WTC11 (cell line): ENCODE measurements at regions not wholly inside any gene's neighbourhood (a gene's known extent, or its start where the extent isn't known, plus 50 kb on each side); places are given as distances from the start of the nearest gene placed in this dataset.

ENCODE experiments used
- ATAC-seq: fragments of 200-7000 bp; cut with Tn5 transposase; 2 replicates; pipeline ENCODE4 v1.10.0; 2021; ENCODE audit warnings: mild to moderate bottlenecking, moderate library complexity
- CTCF ChIA-PET: fragments of 300-600 bp; sonication (Branson Sonifier 250); formaldehyde crosslinking; loops from one replicate; lab custom pipeline; 2021; ENCODE audit warnings: antibody characterized with exemption; lab: Charles Lee
- POLR2A ChIA-PET: fragments of 350-600 bp; sonication (Branson Sonifier 250); formaldehyde crosslinking; loops from one replicate; lab custom pipeline; 2021; ENCODE audit warnings: antibody characterized with exemption; lab: Charles Lee
- DNase-seq: peaks from one replicate; pipeline ENCODE4 v3.0.0; 2021; ENCODE audit warnings: low spot score
- H3K27ac Mint-ChIP-seq: 2 replicates; pipeline ENCODE4 v1.8.0; 2021; ENCODE audit warnings: mixed read lengths
- H3K27me3 Mint-ChIP-seq: 2 replicates; pipeline ENCODE4 v1.8.0; 2021; ENCODE audit warnings: low read depth, mild to moderate bottlenecking, moderate library complexity, mixed read lengths
- H3K36me3 Mint-ChIP-seq: 2 replicates; pipeline ENCODE4 v1.8.0; 2021; ENCODE audit warnings: mixed read lengths
- H3K4me1 Mint-ChIP-seq: 2 replicates; pipeline ENCODE4 v1.8.0; 2022; ENCODE audit warnings: mixed read lengths
- H3K4me3 Mint-ChIP-seq: 2 replicates; pipeline ENCODE4 v1.8.0; 2021; ENCODE audit warnings: mild to moderate bottlenecking, moderate library complexity, mixed read lengths
- H3K9me3 Mint-ChIP-seq: 2 replicates; pipeline ENCODE4 v1.8.0; 2021; ENCODE audit warnings: mixed read lengths
- CBFB ChIP-seq: sonication (generic); formaldehyde crosslinking; IDR thresholded peaks from 2 replicates; pipeline ENCODE4 v1.8.1; 2022; ENCODE audit warnings: mild to moderate bottlenecking, low read depth, missing genetic modification reagents
- EMX1 ChIP-seq: fragments of 250-450 bp; sonication (Bioruptor Pico); IDR thresholded peaks from 2 replicates; pipeline ENCODE4 v1.8.0; 2021; ENCODE audit warnings: mild to moderate bottlenecking
- GRHL2 ChIP-seq: fragments of 250-450 bp; sonication (Bioruptor Pico); IDR thresholded peaks from 2 replicates; pipeline ENCODE4 v1.8.0; 2022; ENCODE audit warnings: mild to moderate bottlenecking, moderate library complexity; ENCODE audit not compliant: insufficient replicate concordance, severe bottlenecking
- MYBL2 ChIP-seq: sonication (generic); formaldehyde crosslinking; IDR thresholded peaks from 2 replicates; pipeline ENCODE4 v1.8.1; 2023; ENCODE audit warnings: mild to moderate bottlenecking, moderate library complexity, missing genetic modification reagents
- NFATC4 ChIP-seq: fragments of 250-450 bp; sonication (Bioruptor Pico); IDR thresholded peaks from 2 replicates; pipeline ENCODE4 v1.9.0; 2021; ENCODE audit warnings: mild to moderate bottlenecking
- NFYB ChIP-seq: sonication (generic); formaldehyde crosslinking; conservative IDR thresholded peaks from 2 replicates; pipeline ENCODE4 v1.8.0; 2022; ENCODE audit warnings: low read depth, missing genetic modification reagents
- OVOL2 ChIP-seq: fragments of 250-450 bp; sonication (Bioruptor Pico); IDR thresholded peaks from 2 replicates; pipeline ENCODE4 v1.9.0; 2021; ENCODE audit warnings: mild to moderate bottlenecking, borderline replicate concordance
- RORB ChIP-seq: fragments of 250-450 bp; sonication (Bioruptor Pico); IDR thresholded peaks from 2 replicates; pipeline ENCODE4 v1.9.0; 2021; ENCODE audit warnings: mild to moderate bottlenecking
- TEAD1 ChIP-seq: sonication (generic); formaldehyde crosslinking; IDR thresholded peaks from 2 replicates; pipeline ENCODE4 v1.8.0; 2022; ENCODE audit warnings: mild to moderate bottlenecking, missing genetic modification reagents
- TEAD4 ChIP-seq: sonication (generic); formaldehyde crosslinking; IDR thresholded peaks from 2 replicates; pipeline ENCODE4 v1.8.0; 2022; ENCODE audit warnings: mild to moderate bottlenecking, missing genetic modification reagents
- ZNF121 ChIP-seq: sonication (generic); formaldehyde crosslinking; IDR thresholded peaks from 2 replicates; pipeline ENCODE4 v1.8.0; 2023; ENCODE audit warnings: missing genetic modification reagents
- ZNF219 ChIP-seq: sonication (generic); formaldehyde crosslinking; IDR thresholded peaks from 2 replicates; pipeline ENCODE4 v1.8.0; 2023; ENCODE audit warnings: missing genetic modification reagents, mild to moderate bottlenecking, borderline replicate concordance
- ZNF232 ChIP-seq: sonication (generic); formaldehyde crosslinking; IDR thresholded peaks from 2 replicates; pipeline ENCODE4 v1.8.0; 2022; ENCODE audit warnings: mild to moderate bottlenecking, missing genetic modification reagents
- ZNF396 ChIP-seq: fragments of 250-450 bp; sonication (Bioruptor Pico); IDR thresholded peaks from 2 replicates; pipeline ENCODE4 v1.8.0; 2021; ENCODE audit warnings: mild to moderate bottlenecking, moderate library complexity, borderline replicate concordance
- TF ChIP-seq, protein P1 (sequence below): sonication (generic); formaldehyde crosslinking; IDR thresholded peaks from 2 replicates; pipeline ENCODE4 v1.8.1; 2022; ENCODE audit warnings: mild to moderate bottlenecking, missing genetic modification reagents, moderate library complexity, borderline replicate concordance
- TF ChIP-seq, protein P2 (sequence below): sonication (generic); formaldehyde crosslinking; IDR thresholded peaks from 2 replicates; pipeline ENCODE4 v1.8.1; 2023; ENCODE audit warnings: mild to moderate bottlenecking, missing genetic modification reagents
- TF ChIP-seq, protein P3 (sequence below): sonication (generic); formaldehyde crosslinking; IDR thresholded peaks from 2 replicates; pipeline ENCODE4 v1.8.1; 2023; ENCODE audit warnings: mild to moderate bottlenecking, missing genetic modification reagents, borderline replicate concordance
- TF ChIP-seq, protein P4 (sequence below): fragments of 250-450 bp; sonication (Bioruptor Pico); IDR thresholded peaks from 2 replicates; pipeline ENCODE4 v1.9.0; 2021; ENCODE audit warnings: mild to moderate bottlenecking, borderline replicate concordance
- TF ChIP-seq, protein P5 (sequence below): sonication (generic); formaldehyde crosslinking; IDR thresholded peaks from 2 replicates; pipeline ENCODE4 v1.8.1; 2022; ENCODE audit warnings: missing genetic modification reagents, borderline replicate concordance
- TF ChIP-seq, protein P6 (sequence below): sonication (generic); formaldehyde crosslinking; IDR thresholded peaks from 2 replicates; pipeline ENCODE4 v1.8.1; 2023; ENCODE audit warnings: mild to moderate bottlenecking, missing genetic modification reagents, moderate library complexity

DNA sequence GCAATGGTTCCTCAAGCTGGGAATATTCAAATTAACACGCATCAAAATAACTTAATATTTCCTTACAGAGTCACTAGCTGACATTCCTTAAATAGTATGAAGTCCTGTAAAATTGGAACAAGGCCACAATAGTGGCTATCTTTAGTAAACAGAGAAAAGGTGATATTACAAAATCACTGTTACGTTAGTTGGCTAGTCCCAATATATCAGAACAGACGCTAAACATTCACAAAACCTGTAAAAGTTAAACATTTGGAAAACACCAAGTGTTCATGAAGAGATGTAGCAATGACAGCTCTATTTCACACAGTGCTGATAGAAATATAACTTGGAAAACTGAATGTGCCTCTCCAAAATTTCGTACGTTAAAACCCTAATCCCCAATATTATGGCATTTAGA, 61.0 kb upstream of the FAM47C start:
- H3K27ac Mint-ChIP-seq = no peak overlapping the region
- POLR2A ChIA-PET = no interaction called here
- peaks cover 45% of the 10 kb centered on the region for H3K27me3 Mint-ChIP-seq
- TF ChIP-seq, protein P1, sequence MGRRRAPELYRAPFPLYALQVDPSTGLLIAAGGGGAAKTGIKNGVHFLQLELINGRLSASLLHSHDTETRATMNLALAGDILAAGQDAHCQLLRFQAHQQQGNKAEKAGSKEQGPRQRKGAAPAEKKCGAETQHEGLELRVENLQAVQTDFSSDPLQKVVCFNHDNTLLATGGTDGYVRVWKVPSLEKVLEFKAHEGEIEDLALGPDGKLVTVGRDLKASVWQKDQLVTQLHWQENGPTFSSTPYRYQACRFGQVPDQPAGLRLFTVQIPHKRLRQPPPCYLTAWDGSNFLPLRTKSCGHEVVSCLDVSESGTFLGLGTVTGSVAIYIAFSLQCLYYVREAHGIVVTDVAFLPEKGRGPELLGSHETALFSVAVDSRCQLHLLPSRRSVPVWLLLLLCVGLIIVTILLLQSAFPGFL = no peak
- TF ChIP-seq, protein P2, sequence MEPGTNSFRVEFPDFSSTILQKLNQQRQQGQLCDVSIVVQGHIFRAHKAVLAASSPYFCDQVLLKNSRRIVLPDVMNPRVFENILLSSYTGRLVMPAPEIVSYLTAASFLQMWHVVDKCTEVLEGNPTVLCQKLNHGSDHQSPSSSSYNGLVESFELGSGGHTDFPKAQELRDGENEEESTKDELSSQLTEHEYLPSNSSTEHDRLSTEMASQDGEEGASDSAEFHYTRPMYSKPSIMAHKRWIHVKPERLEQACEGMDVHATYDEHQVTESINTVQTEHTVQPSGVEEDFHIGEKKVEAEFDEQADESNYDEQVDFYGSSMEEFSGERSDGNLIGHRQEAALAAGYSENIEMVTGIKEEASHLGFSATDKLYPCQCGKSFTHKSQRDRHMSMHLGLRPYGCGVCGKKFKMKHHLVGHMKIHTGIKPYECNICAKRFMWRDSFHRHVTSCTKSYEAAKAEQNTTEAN (CRISPR knock-in tag) = no peak
- TF ChIP-seq MYBL2 (CRISPR knock-in tag) (no peak), ZNF232 (CRISPR knock-in tag) (no peak), OVOL2 (no peak), EMX1 (no peak), NFYB (CRISPR knock-in tag) (no peak), CBFB (CRISPR knock-in tag) (no peak), RORB (no peak), ZNF121 (CRISPR knock-in tag) (no peak), TEAD1 (CRISPR knock-in tag) (no peak), ZNF396 (CRISPR knock-in tag) (no peak), GRHL2 (CRISPR knock-in tag) (no peak), ZNF219 (CRISPR knock-in tag) (no peak), NFATC4 (CRISPR knock-in tag) (no peak), TEAD4 (CRISPR knock-in tag) (no peak)
- TF ChIP-seq, protein P3, sequence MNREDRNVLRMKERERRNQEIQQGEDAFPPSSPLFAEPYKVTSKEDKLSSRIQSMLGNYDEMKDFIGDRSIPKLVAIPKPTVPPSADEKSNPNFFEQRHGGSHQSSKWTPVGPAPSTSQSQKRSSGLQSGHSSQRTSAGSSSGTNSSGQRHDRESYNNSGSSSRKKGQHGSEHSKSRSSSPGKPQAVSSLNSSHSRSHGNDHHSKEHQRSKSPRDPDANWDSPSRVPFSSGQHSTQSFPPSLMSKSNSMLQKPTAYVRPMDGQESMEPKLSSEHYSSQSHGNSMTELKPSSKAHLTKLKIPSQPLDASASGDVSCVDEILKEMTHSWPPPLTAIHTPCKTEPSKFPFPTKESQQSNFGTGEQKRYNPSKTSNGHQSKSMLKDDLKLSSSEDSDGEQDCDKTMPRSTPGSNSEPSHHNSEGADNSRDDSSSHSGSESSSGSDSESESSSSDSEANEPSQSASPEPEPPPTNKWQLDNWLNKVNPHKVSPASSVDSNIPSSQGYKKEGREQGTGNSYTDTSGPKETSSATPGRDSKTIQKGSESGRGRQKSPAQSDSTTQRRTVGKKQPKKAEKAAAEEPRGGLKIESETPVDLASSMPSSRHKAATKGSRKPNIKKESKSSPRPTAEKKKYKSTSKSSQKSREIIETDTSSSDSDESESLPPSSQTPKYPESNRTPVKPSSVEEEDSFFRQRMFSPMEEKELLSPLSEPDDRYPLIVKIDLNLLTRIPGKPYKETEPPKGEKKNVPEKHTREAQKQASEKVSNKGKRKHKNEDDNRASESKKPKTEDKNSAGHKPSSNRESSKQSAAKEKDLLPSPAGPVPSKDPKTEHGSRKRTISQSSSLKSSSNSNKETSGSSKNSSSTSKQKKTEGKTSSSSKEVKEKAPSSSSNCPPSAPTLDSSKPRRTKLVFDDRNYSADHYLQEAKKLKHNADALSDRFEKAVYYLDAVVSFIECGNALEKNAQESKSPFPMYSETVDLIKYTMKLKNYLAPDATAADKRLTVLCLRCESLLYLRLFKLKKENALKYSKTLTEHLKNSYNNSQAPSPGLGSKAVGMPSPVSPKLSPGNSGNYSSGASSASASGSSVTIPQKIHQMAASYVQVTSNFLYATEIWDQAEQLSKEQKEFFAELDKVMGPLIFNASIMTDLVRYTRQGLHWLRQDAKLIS = no peak
- TF ChIP-seq, protein P4, sequence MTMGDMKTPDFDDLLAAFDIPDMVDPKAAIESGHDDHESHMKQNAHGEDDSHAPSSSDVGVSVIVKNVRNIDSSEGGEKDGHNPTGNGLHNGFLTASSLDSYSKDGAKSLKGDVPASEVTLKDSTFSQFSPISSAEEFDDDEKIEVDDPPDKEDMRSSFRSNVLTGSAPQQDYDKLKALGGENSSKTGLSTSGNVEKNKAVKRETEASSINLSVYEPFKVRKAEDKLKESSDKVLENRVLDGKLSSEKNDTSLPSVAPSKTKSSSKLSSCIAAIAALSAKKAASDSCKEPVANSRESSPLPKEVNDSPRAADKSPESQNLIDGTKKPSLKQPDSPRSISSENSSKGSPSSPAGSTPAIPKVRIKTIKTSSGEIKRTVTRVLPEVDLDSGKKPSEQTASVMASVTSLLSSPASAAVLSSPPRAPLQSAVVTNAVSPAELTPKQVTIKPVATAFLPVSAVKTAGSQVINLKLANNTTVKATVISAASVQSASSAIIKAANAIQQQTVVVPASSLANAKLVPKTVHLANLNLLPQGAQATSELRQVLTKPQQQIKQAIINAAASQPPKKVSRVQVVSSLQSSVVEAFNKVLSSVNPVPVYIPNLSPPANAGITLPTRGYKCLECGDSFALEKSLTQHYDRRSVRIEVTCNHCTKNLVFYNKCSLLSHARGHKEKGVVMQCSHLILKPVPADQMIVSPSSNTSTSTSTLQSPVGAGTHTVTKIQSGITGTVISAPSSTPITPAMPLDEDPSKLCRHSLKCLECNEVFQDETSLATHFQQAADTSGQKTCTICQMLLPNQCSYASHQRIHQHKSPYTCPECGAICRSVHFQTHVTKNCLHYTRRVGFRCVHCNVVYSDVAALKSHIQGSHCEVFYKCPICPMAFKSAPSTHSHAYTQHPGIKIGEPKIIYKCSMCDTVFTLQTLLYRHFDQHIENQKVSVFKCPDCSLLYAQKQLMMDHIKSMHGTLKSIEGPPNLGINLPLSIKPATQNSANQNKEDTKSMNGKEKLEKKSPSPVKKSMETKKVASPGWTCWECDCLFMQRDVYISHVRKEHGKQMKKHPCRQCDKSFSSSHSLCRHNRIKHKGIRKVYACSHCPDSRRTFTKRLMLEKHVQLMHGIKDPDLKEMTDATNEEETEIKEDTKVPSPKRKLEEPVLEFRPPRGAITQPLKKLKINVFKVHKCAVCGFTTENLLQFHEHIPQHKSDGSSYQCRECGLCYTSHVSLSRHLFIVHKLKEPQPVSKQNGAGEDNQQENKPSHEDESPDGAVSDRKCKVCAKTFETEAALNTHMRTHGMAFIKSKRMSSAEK (CRISPR knock-in tag) = no peak
- TF ChIP-seq, protein P5, sequence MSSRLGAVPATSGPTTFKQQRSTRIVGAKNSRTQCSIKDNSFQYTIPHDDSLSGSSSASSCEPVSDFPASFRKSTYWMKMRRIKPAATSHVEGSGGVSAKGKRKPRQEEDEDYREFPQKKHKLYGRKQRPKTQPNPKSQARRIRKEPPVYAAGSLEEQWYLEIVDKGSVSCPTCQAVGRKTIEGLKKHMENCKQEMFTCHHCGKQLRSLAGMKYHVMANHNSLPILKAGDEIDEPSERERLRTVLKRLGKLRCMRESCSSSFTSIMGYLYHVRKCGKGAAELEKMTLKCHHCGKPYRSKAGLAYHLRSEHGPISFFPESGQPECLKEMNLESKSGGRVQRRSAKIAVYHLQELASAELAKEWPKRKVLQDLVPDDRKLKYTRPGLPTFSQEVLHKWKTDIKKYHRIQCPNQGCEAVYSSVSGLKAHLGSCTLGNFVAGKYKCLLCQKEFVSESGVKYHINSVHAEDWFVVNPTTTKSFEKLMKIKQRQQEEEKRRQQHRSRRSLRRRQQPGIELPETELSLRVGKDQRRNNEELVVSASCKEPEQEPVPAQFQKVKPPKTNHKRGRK (CRISPR knock-in tag) = no peak
- TF ChIP-seq, protein P6, sequence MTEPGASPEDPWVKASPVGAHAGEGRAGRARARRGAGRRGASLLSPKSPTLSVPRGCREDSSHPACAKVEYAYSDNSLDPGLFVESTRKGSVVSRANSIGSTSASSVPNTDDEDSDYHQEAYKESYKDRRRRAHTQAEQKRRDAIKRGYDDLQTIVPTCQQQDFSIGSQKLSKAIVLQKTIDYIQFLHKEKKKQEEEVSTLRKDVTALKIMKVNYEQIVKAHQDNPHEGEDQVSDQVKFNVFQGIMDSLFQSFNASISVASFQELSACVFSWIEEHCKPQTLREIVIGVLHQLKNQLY (CRISPR knock-in tag) = no peak
- CTCF ChIA-PET = no interaction called here
- no peaks in the 10 kb centered on the region; the same call in 1 of the 2 replicates for H3K9me3 Mint-ChIP-seq
- peaks cover 28% of the 10 kb centered on the region for H3K4me1 Mint-ChIP-seq
- DNase-seq (no peak), ATAC-seq (no peak)
- H3K36me3 Mint-ChIP-seq = no peaks in the 10 kb centered on the region
- no peak overlapping the region for H3K4me3 Mint-ChIP-seq
